SK-MEL-5 (cell line): ENCODE measurements at regions not wholly inside any gene's neighbourhood (a gene's known extent, or its start where the extent isn't known, plus 50 kb on each side); places are given as distances from the start of the nearest gene placed in this dataset.

Experiments used
- DNase-seq: peaks from one replicate; pipeline ENCODE4 v3.0.0-alpha.2; 2016; ENCODE audit warnings: low read depth, low spot score
- in situ Hi-C: cut with HindIII; loops from 2 replicates; pipeline ENCODE4 v1.10.0; 2016; ENCODE audit warnings: low sequenced_read_pairs, high pct_unique_total_duplicates, low pct_unique_long_range_greater_than_20kb

DNA sequence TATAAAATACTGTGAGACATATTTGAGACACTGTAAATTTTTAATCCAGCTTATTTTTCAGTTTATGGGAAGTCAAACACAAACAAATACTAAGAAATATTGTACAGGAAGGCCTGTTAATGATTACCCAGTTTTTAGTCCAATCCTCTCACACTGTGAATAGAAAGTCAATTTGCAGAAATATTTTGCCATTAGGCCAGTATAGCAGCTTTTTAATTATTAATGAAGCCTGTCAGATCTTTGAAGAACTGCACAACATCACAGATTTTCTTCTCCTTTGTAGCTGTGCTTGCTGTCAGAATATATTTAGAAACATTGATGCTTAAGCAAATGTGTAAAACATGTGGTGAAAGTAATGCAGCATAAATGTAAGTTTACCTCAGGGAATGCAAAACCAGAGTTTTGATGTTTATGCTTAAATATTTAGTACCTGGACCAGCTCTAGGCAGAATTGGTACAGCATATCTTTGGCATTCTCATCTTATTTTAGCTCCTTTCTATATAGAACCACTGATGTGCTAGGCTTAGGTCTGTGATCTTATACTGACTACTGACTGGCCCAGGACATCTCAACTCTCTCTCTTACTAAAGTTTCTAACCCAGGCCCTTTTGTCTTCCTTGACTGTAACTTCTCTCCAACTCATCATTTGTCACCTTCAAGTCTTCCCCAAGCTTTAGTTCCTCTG, 230.8 kb upstream of the NAV3 start:
- in situ Hi-C loops = no loop called here
- DNase-seq = no peak

- in situ Hi-C loops = no loop called here
- DNase-seq = no peak
Measured at GRCh38 chr12:77594366-77594765, 236.3 kb upstream of the NAV3 start.

- DNase-seq = no peak
- in situ Hi-C loops = no loop called here
Measured at GRCh38 chr12:77592836-77593235, 237.9 kb upstream of the NAV3 start.

DNA sequence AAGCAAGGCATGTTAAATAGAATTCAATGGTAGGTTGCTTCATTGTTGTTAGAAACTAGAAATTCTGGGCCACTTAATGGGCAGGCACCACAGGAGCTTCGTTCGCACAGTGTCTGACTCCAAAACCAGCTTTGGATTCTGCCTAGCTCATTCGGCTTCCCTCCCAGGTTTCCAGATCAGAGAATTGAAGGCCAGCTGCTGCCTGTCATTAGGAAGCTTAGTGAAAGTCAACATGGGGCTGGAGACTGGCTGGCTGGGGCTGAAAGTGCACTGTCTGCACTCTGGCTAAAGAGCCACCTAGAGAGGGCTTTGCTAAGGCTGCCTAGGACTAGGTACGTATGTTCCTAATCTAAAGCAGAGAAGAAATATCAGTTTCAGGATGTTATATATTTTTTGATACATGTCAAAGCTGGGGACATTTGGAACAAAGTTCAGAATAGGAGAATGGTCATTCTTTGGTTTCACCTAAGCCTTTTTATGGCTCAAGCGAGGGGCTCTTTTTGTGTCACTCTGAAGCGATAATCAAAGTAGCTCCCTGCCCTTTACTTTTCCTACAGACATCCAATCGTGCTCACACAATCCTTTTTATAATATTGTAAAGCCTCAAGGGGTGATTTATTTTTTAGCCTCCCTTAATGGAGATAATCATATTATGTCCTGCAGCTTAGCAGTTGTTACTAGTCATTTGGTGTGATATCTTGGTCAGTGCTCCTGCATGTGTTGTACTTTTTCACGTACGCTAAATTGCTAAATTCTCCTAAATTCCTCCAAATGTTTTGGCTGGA, 238.5 kb upstream of the NAV3 start:
- in situ Hi-C loops = no loop called here
- DNase-seq = no peak

DNA sequence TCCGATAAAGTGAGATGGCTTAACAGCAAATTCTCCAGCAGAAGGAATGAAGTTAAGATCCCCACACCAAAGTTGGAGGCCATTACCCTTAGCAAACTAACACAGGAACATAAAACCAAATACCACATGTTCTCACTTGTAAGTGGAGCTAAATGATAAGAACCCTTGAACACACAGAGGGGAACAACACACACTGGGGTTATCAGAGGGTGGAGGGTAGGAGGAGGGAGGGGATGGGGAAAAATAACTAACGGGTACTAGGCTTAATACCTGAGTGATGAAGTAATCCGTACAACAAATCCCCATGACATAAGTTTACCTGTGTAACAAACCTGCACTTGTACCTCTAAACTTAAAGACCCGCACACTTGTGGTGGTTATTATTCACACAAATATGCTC, 240.4 kb upstream of the NAV3 start:
- in situ Hi-C loops = no loop called here
- no peak for DNase-seq

DNA sequence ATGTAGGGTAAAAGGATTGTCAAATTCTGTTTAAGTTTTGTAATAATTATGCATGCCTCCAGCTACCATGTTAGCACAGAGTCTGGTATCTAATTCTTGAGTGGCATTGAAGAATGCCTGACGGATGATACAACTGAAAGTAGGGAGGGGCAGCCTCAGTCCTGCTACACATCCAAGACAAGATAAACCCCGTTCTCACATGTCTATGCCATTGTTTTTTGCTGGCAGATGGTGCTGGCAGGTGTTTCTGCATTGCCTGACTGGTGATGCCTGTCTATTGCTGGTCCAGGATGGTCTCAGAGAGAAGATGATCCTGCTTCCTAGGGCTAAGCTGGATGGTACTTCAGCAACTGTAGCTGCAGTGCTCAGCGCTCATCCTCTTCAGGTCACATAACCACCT, 245.8 kb upstream of the NAV3 start:
- in situ Hi-C loops = no loop called here
- no peak for DNase-seq

DNA sequence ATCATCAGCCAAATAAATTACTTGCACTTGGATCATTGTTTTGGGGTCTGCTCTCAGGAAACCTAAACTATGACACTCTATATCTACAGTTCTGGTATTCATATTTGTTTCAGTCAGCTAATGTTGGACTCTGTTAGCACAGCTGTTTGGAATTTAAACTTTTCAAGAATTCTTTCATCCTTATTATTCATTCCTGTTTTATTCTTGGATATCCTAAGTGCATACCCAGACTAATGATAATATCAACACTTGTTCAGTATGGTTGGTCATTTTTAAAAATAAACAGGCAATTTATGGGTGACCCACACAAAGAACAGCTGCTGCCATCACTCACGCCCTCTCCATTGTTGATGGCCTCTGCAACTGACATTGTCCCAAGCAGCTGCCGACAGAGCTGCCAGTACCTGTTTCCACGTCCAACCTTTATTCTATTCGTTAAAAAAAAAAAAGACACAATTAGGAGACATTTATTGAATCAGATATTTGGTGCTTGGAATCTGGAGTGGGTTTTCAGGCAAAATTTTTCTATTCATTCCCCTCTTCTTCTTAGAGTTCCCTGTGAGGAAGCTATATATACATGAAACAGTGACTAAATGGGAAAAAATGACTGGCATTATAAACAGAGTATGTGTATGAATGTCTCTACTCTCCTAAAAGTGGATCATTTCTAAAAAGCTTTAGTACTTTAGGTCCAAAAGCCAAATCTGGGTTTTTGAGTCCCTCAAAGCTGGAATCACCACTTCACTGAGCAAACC, 252.1 kb upstream of the NAV3 start:
- no peak for DNase-seq
- in situ Hi-C loops = no loop called here

GRCh38 chr12:77577791-77578190, 252.9 kb upstream of the NAV3 start:
- no peak for DNase-seq
- in situ Hi-C loops = no loop called here

DNA sequence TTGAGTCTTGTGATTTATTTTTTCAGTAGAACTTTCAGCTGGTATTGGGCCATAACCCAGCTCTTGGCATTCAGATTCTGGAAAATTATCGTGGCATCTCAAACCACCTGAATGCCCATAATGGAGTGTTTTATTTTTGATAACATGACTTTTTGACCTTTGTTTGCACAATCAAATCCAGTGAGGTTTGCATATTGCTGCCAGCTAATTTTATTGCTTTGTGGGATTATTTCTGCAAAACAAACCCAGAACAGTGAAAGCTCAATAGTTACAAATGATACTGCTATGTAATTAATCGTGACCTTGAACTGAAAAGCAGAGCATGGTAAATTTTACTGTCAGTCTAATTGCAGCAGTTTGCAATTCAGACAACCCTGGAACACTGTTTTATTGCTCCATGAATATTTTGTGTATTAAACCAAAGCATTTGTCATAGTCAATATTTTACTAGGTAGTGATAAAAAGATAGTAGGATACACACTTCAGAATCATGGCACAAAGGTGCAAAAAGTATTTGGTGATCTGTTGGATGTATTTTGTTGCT, 255.2 kb upstream of the NAV3 start:
- no peak for DNase-seq
- in situ Hi-C loops = no loop called here

DNA sequence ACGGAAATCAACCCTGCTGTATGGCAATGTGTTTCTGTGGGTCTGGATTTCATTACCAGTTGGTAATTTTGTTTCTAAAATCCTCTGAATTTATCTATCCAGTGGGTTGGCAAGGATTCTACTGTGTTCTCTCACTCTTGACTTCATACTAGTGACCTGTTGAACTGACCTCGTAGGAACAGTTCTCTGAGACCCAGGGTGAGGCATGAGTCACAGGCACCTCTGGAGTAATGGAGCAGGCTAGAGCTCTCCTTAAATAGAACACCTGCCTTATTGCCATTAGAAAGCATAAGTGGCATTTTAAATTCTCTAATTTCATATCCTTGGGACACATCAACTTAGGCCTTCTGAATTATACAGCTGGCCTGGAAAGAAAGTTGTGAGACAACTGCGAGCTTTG, 258.3 kb upstream of the NAV3 start:
- no peak for DNase-seq
- in situ Hi-C loops = no loop called here

- in situ Hi-C loops = no loop called here
- DNase-seq = no peak
Measured at GRCh38 chr12:77571768-77572167, 258.9 kb upstream of the NAV3 start.

DNA sequence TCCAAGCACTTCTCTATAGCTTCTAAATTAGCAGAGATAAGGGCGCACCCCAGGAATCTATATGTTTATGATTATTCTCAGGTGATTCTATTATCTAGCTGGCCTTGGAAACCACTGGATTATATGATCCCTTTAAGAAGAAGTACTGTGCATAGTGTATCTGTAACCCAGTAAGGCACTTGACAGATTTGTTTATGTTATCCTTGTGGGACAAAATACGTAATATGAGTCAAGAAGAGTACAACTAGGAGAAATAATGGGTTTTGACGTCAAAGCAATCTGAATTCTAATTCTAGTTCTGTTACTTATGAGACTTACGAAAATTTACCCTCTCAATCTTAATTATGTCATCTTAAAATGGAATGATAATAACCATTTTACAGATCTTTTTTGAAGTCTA, 259.6 kb upstream of the NAV3 start:
- DNase-seq = no peak
- in situ Hi-C loops = no loop called here

- no peak for DNase-seq
- in situ Hi-C loops = no loop called here
Measured at GRCh38 chr12:77569876-77570275, 260.8 kb upstream of the NAV3 start.

DNA sequence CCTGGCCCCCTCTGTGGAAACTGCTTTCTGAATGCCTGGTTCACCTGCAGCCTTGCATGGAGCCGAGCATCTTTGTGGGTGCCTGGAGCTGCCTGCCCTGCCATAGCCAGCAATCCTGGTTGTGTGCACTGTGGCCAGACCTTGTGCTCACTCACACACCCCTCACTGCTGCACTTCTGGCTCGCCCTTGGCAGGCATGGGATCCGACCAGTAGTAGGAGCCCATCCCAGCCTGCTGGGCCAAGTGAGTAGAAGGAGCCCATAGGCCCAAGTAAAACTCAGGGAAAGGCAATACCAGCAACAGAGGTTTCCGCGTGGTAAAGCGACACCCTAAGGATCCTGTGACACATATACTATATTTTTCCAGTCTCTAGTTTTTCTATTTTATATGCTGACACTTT, 270.0 kb upstream of the NAV3 start:
- DNase-seq = no peak

DNA sequence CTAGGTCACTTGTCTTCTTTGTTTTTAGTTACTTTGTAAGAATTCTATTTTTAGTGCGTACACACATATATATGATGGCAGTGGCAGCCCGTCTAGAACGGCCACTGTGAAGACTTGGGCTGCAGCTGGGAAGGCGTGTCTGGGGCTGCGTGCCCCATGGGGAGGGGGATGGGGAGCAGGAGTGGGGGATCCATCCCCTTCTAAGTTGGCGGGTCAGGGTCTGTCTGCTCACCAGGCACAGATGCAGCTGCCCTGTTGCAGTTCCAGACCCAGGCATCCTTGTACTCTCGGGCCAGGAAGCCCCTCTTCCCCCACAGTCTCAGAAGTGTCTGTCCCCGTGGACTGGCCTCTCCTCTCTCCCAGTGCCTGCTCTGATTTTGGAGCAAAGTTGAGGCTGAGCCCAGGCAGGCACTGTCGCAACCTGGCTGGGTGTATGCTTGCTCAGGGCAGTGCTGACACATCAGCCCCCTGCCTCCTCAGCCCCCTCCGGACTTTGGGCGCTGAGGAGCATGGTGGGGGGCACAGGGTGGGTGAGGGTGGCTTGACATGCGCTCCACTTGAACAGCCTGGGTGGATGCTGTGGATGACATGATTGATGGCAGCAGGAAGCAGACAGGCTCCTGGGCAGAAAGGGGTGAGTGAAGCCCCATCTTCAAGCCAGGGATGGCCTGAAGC, 271.2 kb upstream of the NAV3 start:
- DNase-seq = no peak
- in situ Hi-C loops = no loop called here

More for the DNA sequence above, 270.0 kb upstream of the NAV3 start:
- in situ Hi-C loops = no loop called here

DNA sequence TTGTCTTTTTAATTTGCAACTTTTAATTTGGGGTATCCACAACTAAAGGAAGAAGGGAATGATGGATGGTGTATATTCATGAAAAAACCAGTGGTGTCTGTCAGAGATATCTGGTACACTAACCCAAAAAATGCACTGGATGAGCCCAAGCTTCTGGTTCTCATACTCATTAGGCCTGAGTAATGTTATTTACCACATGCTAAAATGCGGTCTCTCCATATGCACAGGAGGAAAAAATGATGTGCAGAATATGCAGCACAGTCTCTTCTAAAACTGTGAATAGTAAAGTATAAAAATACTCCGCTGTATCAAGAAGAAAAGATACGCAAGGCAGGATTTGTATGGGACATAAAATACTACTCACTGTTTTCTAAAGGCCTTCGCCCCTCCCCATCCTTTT, 275.6 kb upstream of the NAV3 start:
- DNase-seq = no peak
- in situ Hi-C loops = no loop called here

GRCh38 chr12:77553976-77554619, 276.6 kb upstream of the NAV3 start:
- in situ Hi-C loops = no loop called here
- no peak for DNase-seq
